Activated T-cell treated with anti-CD3 and anti-CD28 coated beads, Interleukin-2, amount 50 U/mL, for 72 hours (primary cell): ENCODE measurements at regions not wholly inside any gene's neighbourhood (a gene's known extent, or its start where the extent isn't known, plus 50 kb on each side); places are given as distances from the start of the nearest gene placed in this dataset.

Source experiments
- ATAC-seq, 2 donors: fragments of 150-1000 bp; cut with Tn5 transposase; replicated peaks in 1 of 2; 2 replicates each; pipeline ENCODE4 v1.10.0; 2021; ENCODE audit warnings: moderate library complexity in 2 of 2, mild to moderate bottlenecking in 1 of 2
- DNase-seq, 2 donors: peaks; one replicate each; pipeline ENCODE4 v3.0.0; 2021 to 2022; ENCODE audit warnings: mixed read lengths in 1 of 2
- H3K27ac Mint-ChIP-seq: one replicate; pipeline ENCODE4 v1.8.0; 2022; ENCODE audit warnings: mild to moderate bottlenecking, moderate library complexity, mixed read lengths
- H3K27me3 Mint-ChIP-seq: one replicate; pipeline ENCODE4 v1.8.0; 2022; ENCODE audit warnings: low read depth, mixed read lengths
- H3K36me3 Mint-ChIP-seq, 2 donors: one replicate each; pipeline ENCODE4 v1.8.0; 2022; ENCODE audit warnings: mixed read lengths in 2 of 2, mild to moderate bottlenecking in 1 of 2; ENCODE audit not compliant: insufficient read depth in 2 of 2
- H3K4me1 Mint-ChIP-seq: one replicate; pipeline ENCODE4 v1.8.0; 2022; ENCODE audit warnings: low read depth, mixed read lengths
- H3K4me3 Mint-ChIP-seq, 2 donors: one replicate each; pipeline ENCODE4 v1.8.0; 2022; ENCODE audit warnings: mild to moderate bottlenecking in 2 of 2, mixed read lengths in 2 of 2, moderate library complexity in 2 of 2
- H3K9me3 Mint-ChIP-seq, 2 donors: one replicate each; pipeline ENCODE4 v1.8.0; 2022; ENCODE audit warnings: mixed read lengths in 2 of 2

DNA sequence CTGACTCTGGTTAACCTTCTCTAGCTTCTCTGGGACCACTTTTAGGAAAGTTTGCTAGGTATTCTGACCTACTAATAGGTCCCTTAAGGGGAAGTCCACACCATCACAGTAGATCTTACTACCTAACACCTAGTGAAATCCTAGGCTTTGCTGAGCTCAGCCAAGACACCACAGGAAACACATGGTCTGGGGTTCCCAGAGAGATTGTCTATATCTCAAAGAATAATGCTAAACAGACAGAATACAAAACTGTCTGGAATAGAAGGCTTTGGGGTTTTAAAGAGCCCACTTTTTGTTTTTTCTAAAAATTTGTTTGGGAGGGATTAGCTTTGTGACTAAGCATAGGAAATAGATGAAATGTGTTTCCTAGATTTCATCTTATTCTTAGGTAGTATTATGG is 395.1 kb downstream of the ARHGEF28 start:
- peaks cover 0 to 2% of the 10 kb centered on the region in 2 donors for H3K9me3 Mint-ChIP-seq
- H3K4me3 Mint-ChIP-seq = no peak overlapping the region
- DNase-seq (no peak), ATAC-seq (no peak)
- H3K4me1 Mint-ChIP-seq = no peaks in the 10 kb centered on the region
- H3K27ac Mint-ChIP-seq = no peak overlapping the region
- peaks cover 44% of the 10 kb centered on the region for H3K27me3 Mint-ChIP-seq
- H3K36me3 Mint-ChIP-seq = no peaks in the 10 kb centered on the region

DNA sequence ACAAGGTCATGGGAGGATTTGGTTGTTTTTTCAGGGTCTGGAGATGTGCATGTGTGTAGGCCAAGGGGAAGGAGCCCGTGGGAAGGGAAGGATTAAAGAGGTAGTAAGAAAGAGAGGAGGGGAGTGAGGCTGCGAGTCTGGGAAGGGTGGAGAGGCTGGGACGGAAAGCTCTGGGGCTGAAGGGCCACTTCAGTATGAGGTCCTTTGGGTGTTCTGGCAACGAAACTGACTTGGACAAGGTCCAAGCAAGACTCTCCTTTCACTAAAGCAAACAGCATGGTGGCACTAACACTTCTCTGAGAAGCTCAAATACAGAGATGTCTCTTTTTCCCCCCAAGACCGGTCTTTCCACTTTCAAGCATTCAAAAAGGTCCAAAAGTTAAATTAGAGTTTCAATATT is 394.5 kb downstream of the ARHGEF28 start:
- Mint-ChIP-seq H3K27ac (no peak overlapping the region), H3K4me1 (no peaks in the 10 kb centered on the region)
- no peak for DNase-seq

DNA sequence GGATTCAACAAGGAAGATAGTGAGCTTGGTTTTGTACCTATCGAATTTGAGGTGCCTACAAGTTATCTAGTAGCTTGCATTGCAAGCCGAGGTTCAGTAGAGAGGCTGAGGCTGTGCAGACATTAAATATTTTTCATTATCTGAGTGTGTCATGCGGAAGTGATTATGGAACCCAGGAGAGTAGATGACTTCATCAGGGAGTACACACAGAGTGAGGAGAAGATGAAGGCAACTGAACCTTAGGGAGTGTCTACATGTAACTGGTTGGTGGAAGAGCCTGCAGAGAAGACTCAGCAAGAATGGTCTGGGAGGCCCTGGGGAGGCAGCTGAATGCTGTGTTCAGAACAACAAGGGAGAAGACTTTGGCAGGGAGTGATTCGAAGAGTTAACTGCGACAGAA is 393.9 kb downstream of the ARHGEF28 start:
- H3K27ac Mint-ChIP-seq = no peak overlapping the region
- no peak overlapping the region for H3K4me3 Mint-ChIP-seq
- peaks cover 0 to 2% of the 10 kb centered on the region in 2 donors for H3K9me3 Mint-ChIP-seq
- no peaks in the 10 kb centered on the region for H3K4me1 Mint-ChIP-seq
- DNase-seq (no peak), ATAC-seq (no peak)
- no peaks in the 10 kb centered on the region for H3K36me3 Mint-ChIP-seq
- H3K27me3 Mint-ChIP-seq = peaks cover 49% of the 10 kb centered on the region

More for the DNA sequence above, 394.5 kb downstream of the ARHGEF28 start:
- H3K36me3 Mint-ChIP-seq = no peaks in the 10 kb centered on the region
- ATAC-seq = no peak
- H3K27me3 Mint-ChIP-seq = peaks cover 44% of the 10 kb centered on the region
- H3K9me3 Mint-ChIP-seq = peaks cover 0 to 2% of the 10 kb centered on the region in 2 donors
- H3K4me3 Mint-ChIP-seq = no peak overlapping the region

DNA sequence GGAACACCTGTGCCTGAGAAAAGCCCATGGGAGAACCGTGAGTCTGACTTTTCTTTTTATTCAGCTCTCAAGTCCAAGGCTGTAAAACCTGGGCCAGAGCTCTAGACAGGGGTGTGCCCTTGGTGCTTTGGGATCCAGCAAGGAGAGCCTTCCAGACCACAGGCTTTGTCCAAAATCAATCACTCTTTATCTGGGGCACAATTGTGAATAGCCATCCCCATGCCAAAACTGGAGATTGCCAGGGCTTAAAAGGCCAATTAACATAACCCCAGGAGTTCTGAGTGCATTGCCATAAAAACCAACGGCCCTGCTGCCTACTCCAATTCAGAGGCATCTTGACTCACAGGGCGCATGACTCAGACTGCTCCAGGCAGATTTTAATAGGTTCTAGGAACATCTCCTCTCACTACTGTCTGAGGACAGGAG is 391.8 kb downstream of the ARHGEF28 start:
- DNase-seq = no peak

DNA sequence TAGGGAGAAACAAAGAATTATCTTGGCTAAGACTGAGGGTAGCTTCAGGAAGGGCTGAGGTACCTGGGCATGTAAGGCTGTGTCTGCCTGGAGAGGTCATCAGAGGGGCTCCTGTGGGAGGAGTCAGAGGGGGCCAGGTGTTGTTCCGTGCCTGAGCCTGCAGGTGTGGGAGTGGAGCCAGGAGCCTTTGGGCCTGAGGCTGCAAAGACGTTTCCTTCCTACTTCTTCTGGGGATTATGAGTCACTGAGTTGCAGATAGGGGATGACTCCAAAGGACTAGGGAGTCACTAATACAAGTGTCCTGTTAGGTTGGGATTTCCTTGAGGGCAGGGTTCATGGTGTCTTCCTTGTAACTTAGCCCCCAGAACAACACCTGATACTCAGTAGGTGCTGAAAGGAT is 391.1 kb downstream of the ARHGEF28 start:
- Mint-ChIP-seq H3K27me3 (peaks cover 51% of the 10 kb centered on the region), H3K9me3 (no peaks in the 10 kb centered on the region), H3K27ac (no peak overlapping the region), H3K4me1 (no peaks in the 10 kb centered on the region), H3K4me3 (no peak overlapping the region), H3K36me3 (no peaks in the 10 kb centered on the region)
- DNase-seq (no peak), ATAC-seq (no peak)

More for the DNA sequence above, 391.8 kb downstream of the ARHGEF28 start:
- ATAC-seq = no peak
- no peak overlapping the region for H3K4me3 Mint-ChIP-seq
- H3K27ac Mint-ChIP-seq = no peak overlapping the region
- H3K36me3 Mint-ChIP-seq = no peaks in the 10 kb centered on the region
- H3K9me3 Mint-ChIP-seq = no peaks in the 10 kb centered on the region
- H3K4me1 Mint-ChIP-seq = no peaks in the 10 kb centered on the region
- H3K27me3 Mint-ChIP-seq = peaks cover 48% of the 10 kb centered on the region

DNA sequence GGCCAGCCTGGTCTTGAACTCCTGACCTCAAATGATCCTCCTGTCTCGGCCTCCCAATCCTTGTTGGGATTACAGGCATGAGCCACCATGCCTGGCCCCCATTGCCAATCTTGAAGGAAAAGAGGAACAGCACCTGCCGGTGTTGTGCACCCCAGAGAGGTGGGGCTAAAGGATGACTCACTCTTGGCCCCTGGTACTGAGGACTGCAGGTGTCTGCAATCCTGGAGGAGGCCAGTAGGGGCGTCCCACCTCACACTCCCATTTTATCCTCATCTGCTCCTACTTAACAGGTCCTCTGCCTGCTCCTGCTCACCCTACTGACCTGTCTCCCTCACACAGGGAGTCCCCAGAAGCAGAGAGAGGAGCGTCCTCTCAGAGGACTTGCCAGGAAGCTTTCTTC is 390.4 kb downstream of the ARHGEF28 start:
- no peak overlapping the region for H3K27ac Mint-ChIP-seq
- H3K36me3 Mint-ChIP-seq = no peaks in the 10 kb centered on the region
- no peaks in the 10 kb centered on the region for H3K9me3 Mint-ChIP-seq
- no peaks in the 10 kb centered on the region for H3K4me1 Mint-ChIP-seq
- H3K27me3 Mint-ChIP-seq = peaks cover 58% of the 10 kb centered on the region
- no peak overlapping the region for H3K4me3 Mint-ChIP-seq
- ATAC-seq (no peak), DNase-seq (no peak)

DNA sequence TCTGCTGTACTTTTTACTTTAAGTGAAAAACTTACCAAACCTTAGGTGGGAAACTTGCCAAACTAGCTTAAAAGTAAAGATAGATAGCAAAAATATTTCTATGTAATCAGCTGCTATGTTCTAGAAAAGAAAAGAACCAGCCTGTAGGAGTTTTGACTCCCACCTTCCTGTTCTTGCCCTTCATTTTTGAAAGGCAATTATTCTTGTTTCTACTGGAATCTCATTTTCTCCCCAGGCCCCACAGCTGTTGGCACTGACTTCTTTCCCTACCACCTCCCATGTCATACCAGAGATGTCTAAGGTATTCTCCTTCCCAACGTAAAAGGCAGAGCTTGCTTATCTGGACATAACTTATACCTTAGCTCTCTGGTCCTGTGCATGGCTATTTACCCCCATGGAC is 389.7 kb downstream of the ARHGEF28 start:
- DNase-seq (no peak), ATAC-seq (no peak)
- Mint-ChIP-seq H3K4me3 (no peak overlapping the region), H3K27ac (no peak overlapping the region), H3K27me3 (peaks cover 65% of the 10 kb centered on the region), H3K9me3 (no peaks in the 10 kb centered on the region), H3K36me3 (no peaks in the 10 kb centered on the region), H3K4me1 (no peaks in the 10 kb centered on the region)

DNA sequence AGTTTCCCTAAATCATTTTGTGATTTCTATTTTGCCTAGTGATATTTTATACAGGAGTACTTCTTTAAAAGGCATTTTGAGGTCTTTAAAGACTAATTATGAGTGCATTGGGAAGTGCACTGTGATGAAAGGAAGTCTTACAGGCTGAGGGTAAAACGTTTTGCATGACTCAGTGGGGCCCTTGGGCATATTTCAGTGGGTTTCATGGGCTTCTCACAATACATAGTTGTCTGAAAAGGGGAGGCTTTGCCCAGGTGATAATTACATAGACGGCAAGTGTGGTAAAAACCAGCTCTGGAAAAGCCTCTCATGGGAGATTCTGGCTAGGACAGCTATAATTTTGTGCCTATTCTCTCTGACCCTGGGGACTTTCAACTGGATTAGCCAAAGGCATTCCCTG is 387.2 kb downstream of the ARHGEF28 start:
- H3K4me3 Mint-ChIP-seq = no peak overlapping the region
- no peak for ATAC-seq
- H3K4me1 Mint-ChIP-seq = no peaks in the 10 kb centered on the region
- H3K27ac Mint-ChIP-seq = no peak overlapping the region
- DNase-seq = no peak
- H3K36me3 Mint-ChIP-seq = no peaks in the 10 kb centered on the region
- no peaks in the 10 kb centered on the region for H3K9me3 Mint-ChIP-seq
- peaks cover 52% of the 10 kb centered on the region for H3K27me3 Mint-ChIP-seq

DNA sequence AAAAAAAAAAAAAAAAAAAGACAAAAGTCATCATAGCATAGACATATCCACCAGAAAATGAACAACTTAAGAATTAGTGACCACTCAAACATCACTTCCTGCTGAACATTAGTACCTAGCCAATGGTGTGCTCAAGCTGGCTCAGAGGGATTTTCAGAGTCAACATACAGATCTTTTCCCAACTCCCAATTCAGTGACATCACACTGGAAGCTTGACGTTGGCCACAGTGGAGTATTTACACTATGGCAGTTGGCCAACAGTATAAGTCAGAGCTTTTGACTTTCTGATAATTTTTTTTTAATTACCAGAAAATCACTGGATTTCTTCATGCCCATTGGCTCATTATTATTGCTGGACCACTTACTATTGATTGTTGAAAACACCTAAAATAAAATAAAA is 383.5 kb downstream of the ARHGEF28 start:
- ATAC-seq (no peak), DNase-seq (no peak)
- Mint-ChIP-seq H3K36me3 (no peaks in the 10 kb centered on the region), H3K4me1 (no peaks in the 10 kb centered on the region), H3K4me3 (no peak overlapping the region), H3K27me3 (peaks cover 53% of the 10 kb centered on the region), H3K27ac (no peak overlapping the region), H3K9me3 (no peaks in the 10 kb centered on the region)

DNA sequence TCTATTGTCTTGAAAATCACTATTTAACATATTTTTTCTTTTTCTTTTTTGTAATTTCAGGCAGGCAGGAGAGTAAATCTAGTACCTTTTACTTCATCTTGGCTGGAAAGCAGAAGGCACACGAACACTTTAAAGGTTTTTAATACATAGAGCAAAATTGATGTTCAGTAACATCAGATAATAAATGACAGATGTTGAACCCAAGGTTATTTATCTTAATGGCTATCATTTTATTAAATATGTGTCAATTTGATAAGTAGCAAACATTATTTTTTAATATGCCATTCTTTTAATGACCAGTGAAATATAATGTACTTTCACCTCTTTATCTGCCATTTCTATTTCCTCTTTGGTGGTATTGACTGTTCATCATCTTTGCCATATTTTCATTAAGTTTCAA is 381.2 kb downstream of the ARHGEF28 start:
- Mint-ChIP-seq H3K4me1 (no peaks in the 10 kb centered on the region), H3K27ac (no peak overlapping the region), H3K9me3 (no peaks in the 10 kb centered on the region), H3K4me3 (no peak overlapping the region), H3K27me3 (peaks cover 40% of the 10 kb centered on the region), H3K36me3 (no peaks in the 10 kb centered on the region)
- no peak for ATAC-seq
- DNase-seq = no peak

DNA sequence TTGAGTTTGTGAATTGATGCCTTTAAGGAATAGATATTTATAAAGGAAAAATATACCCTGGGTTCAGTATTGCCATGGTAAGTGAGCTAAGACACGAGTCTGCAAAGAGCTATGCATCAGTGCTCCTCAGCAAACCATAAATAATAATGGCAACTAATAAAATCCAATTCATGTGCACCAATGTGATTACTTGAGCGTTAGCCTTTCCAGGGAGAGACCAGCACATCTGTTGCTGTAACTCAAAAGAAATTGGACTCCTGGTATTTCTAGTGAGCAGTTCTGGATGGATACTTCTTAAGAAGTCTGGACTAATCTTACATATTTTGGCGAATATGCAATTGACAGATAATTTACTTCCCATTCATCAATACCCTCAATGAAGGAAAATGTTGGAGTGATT is 373.3 kb downstream of the ARHGEF28 start:
- peaks cover 11% of the 10 kb centered on the region for H3K27me3 Mint-ChIP-seq
- H3K4me1 Mint-ChIP-seq = no peaks in the 10 kb centered on the region
- no peaks in the 10 kb centered on the region for H3K9me3 Mint-ChIP-seq
- no peak overlapping the region for H3K4me3 Mint-ChIP-seq
- DNase-seq (no peak), ATAC-seq (no peak)
- H3K27ac Mint-ChIP-seq = no peak overlapping the region
- H3K36me3 Mint-ChIP-seq = no peaks in the 10 kb centered on the region

DNA sequence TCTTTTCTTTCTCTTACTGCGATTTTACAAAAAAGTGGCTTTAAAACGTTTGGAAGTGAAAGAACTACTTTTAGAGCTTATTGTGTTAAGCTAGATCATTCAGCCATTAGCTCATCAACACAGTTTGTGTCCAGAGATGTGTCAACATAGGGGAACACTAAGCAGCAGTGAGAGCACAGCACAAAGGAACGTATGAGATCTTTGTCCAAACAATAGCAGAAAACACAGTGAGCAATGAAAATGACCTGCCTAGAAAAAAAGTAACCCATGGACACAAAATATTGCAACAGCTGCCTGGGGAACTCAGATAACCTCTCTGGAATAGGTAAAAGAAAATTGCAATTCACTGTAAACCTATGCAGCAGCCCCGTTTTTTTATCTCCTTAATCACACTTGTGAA is 372.5 kb downstream of the ARHGEF28 start:
- Mint-ChIP-seq H3K9me3 (no peaks in the 10 kb centered on the region), H3K36me3 (no peaks in the 10 kb centered on the region)

DNA sequence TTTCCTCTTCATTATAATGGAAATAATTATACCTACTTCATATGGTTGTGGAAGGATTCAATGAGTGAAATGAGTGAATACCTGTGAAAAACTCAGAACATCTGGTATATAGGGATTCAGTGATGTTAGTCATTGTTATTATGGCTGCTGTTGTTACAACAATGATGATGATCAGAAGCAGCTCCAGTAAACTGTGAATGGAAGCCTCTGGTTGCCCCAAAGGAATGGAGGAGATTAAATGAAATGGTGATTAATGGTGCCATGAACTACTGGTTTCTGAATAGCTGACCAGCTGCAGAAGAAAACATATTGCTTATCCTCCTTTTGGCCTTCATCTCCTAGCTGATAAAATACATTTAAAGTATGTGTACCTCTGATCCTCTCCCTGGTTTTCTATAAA is 372.0 kb downstream of the ARHGEF28 start:
- H3K4me1 Mint-ChIP-seq = no peaks in the 10 kb centered on the region
- no peak overlapping the region for H3K4me3 Mint-ChIP-seq

More for the DNA sequence above, 372.5 kb downstream of the ARHGEF28 start:
- peaks cover 11% of the 10 kb centered on the region for H3K27me3 Mint-ChIP-seq
- ATAC-seq (no peak), DNase-seq (no peak)
- H3K27ac Mint-ChIP-seq = no peak overlapping the region
- no peaks in the 10 kb centered on the region for H3K4me1 Mint-ChIP-seq
- H3K4me3 Mint-ChIP-seq = no peak overlapping the region

DNA sequence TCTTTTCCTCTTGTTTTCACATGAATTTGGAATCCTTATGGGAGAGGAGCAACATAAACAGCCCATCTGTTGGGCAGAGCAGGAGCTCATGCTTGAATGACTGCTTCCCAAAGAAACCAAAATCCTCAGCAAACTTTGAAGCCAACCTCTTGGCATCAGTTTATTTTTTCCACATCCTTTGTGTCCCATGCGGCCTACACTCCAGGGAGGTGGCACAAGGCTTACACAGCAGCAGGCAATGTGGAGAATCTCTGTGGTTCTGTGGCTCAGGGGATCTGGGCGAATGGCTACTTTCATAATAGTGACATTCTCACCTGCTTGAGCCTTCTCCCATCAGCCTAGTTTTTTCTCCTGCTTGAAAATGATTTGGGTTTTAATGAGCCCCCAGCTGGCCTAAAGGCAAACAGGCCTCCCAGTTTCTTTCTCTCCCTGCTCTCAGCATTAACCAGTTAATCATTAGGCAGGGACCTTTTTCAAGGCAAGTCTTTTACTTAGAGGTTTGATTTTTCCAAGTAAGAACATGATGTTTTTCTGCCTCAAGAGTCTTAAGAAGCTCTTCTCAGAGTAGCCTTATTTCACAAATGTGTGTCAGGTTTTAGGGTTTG is 370.3 kb downstream of the ARHGEF28 start:
- no peak for DNase-seq
- H3K27ac Mint-ChIP-seq = no peak overlapping the region
- H3K9me3 Mint-ChIP-seq = peaks cover 0 to 1% of the 10 kb centered on the region in 2 donors
- H3K27me3 Mint-ChIP-seq = peaks cover 28% of the 10 kb centered on the region
- H3K4me3 Mint-ChIP-seq = no peak overlapping the region
- no peaks in the 10 kb centered on the region for H3K4me1 Mint-ChIP-seq
- ATAC-seq = no peak
- no peaks in the 10 kb centered on the region for H3K36me3 Mint-ChIP-seq

More for the DNA sequence above, 372.0 kb downstream of the ARHGEF28 start:
- Mint-ChIP-seq H3K36me3 (no peaks in the 10 kb centered on the region), H3K27ac (no peak overlapping the region), H3K9me3 (no peaks in the 10 kb centered on the region), H3K27me3 (peaks cover 11% of the 10 kb centered on the region)
- DNase-seq (no peak), ATAC-seq (no peak)
